ENCODE measurements at regions not wholly inside any gene's neighbourhood (a gene's known extent, or its start where the extent isn't known, plus 50 kb on each side); places are given as distances from the start of the nearest gene placed in this dataset.

DNA sequence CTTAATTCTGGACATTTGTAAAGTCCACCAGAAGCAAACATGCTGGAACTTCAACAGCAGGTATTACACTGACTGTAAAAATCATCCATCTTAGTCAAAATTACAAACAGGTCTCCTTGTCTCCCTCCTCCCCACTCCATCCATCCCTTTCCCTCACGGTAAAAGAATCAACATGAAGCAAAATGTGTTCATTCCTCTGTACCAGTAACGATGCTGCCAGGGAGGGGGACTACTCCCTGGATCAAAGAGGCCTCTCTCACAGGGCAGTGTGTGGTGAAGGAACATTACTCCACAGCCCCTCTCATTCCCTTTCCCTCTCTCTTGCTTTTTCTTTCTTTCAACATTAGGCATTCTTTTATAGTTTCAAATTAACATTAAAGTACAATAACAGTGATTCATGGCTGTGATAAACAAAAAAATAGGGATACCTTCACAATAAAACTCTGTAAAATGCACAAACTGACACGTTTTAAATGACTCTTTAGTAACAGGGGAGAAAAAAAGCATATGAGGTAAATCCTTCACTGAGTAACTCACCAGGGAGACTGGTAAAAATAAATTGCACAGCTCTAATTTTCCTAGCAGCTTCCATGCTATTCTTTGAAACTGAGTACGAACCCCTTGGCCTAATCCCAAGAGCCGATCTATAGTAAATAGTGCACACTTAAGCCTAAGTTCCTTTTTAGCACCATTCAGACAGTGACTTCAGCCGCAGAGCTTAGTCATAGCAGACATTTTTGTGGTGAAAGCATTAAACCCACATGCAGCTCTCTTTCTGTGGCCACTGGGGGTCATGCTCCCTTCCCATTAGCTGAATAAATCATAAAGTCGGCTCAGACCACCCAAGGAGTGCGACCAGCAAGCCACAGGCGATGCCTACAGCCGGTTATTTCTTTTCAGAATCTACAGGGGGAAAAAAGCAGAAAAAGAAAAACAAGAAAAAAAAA lies 215.6 kb upstream of the GYPA start:
- H3K9ac ChIP-seq (replicated peaks; ENCODE audit: extremely low read depth, insufficient read depth, low read length): no peak overlapping the region
- peak overlapping the region; percentile 15 for H3K27ac ChIP-seq (ENCODE audit: insufficient read depth, low read depth, low read length)
- no TSS peak for BruUV-seq (replicated peaks)
- no peaks in the 10 kb centered on the region for H4K20me1 ChIP-seq (replicated peaks; ENCODE audit: control insufficient read depth, extremely low read depth, insufficient read depth, low read length)
- no peaks in the 10 kb centered on the region for H3K79me2 ChIP-seq (ENCODE audit: control insufficient read depth, insufficient read depth, low read length)
- no peak overlapping the region for H2AFZ ChIP-seq (ENCODE audit: low read depth, low read length)
- POLR2A ChIA-PET: no interaction called here
- H3K4me3 ChIP-seq (replicated peaks in 1 of 3; ENCODE audit: insufficient read depth in 1 of 3, low read depth in 1 of 3, low read length in 3 of 3): no peak overlapping the region
- H3K9me1 ChIP-seq (replicated peaks; ENCODE audit: control insufficient read depth, extremely low read depth, insufficient read depth, low read length): no peaks in the 10 kb centered on the region
- TF ChIP-seq POLR2AphosphoS5 (IDR thresholded peaks at IDR 0.05; ENCODE audit: insufficient read depth, low read depth, low read length): peak; percentile 52
- TF ChIP-seq GATA2 (IDR thresholded peaks at IDR 0.05; ENCODE audit: insufficient read depth, insufficient read length, low read depth, low read length): peak; percentile 23
- TF ChIP-seq FOS (IDR thresholded peaks at IDR 0.05; ENCODE audit: borderline replicate concordance, insufficient read depth, low read length): peak; percentile 73
- TF ChIP-seq, protein P1, sequence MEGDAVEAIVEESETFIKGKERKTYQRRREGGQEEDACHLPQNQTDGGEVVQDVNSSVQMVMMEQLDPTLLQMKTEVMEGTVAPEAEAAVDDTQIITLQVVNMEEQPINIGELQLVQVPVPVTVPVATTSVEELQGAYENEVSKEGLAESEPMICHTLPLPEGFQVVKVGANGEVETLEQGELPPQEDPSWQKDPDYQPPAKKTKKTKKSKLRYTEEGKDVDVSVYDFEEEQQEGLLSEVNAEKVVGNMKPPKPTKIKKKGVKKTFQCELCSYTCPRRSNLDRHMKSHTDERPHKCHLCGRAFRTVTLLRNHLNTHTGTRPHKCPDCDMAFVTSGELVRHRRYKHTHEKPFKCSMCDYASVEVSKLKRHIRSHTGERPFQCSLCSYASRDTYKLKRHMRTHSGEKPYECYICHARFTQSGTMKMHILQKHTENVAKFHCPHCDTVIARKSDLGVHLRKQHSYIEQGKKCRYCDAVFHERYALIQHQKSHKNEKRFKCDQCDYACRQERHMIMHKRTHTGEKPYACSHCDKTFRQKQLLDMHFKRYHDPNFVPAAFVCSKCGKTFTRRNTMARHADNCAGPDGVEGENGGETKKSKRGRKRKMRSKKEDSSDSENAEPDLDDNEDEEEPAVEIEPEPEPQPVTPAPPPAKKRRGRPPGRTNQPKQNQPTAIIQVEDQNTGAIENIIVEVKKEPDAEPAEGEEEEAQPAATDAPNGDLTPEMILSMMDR (IDR thresholded peaks at IDR 0.05; ENCODE audit: extremely low read depth in 1 of 2, insufficient read depth in 1 of 2, low read depth in 1 of 2, low read length in 2 of 2): peak in 1 of 2 donors; percentile 28
- TF ChIP-seq JUN (IDR thresholded peaks at IDR 0.05; ENCODE audit: borderline replicate concordance, insufficient read depth, insufficient read length, low read depth): no peak
- no peak for TF ChIP-seq EZH2 (IDR thresholded peaks at IDR 0.05; ENCODE audit: borderline replicate concordance, low read depth, low read length, severe bottlenecking)
- H3K9me3 ChIP-seq (replicated peaks; ENCODE audit: control insufficient read depth, insufficient read depth, low read length): no peaks in the 10 kb centered on the region
- H3K4me1 ChIP-seq (ENCODE audit: control insufficient read depth, extremely low read depth, insufficient read depth, low read length): peaks cover 16% of the 10 kb centered on the region
- no peaks in the 10 kb centered on the region for H3K27me3 ChIP-seq (ENCODE audit: control insufficient read depth in 2 of 2, insufficient read depth in 2 of 2, low read length in 2 of 2)
- intact Hi-C loops (cut with micrococcal nuclease) (loop anchor here (1.0 to 2.0 kb wide), 3 partner anchors 219 to 292 kb away; no protein-coding TSS in a partner anchor), dilution Hi-C loops (cut with MboI; ENCODE audit: extremely low pct_ligation_motif_present, low sequenced_read_pairs) (no loop called here)
- DNase-seq (ENCODE audit: low read depth, low spot score): peak; percentile 88
- H3K4me2 ChIP-seq (ENCODE audit: insufficient read depth, low read length): peak overlapping the region; percentile 31
- CTCF ChIA-PET: interaction anchor here (0.6 to 1.4 kb wide), 13 partner anchors 9 to 296 kb away, joined by 3 to 11 read pairs (median 3); no protein-coding TSS in a partner anchor
- H3K36me3 ChIP-seq (ENCODE audit: control insufficient read depth in 2 of 2, extremely low read depth in 1 of 2, insufficient read depth in 2 of 2, low read length in 2 of 2): no peaks in the 10 kb centered on the region
- peak; percentile 86 for FAIRE-seq

Measured in endothelial cell of umbilical vein (primary cell).